Stimulated activated CD4-positive, alpha-beta T cell treated with anti-CD3 and anti-CD28 coated beads, Interleukin-15, amount 100 ng/mL, for 24 hours (primary cell): ENCODE measurements at regions not wholly inside any gene's neighbourhood (a gene's known extent, or its start where the extent isn't known, plus 50 kb on each side); places are given as distances from the start of the nearest gene placed in this dataset.

ENCODE experiments used
- DNase-seq: peaks from one replicate; pipeline ENCODE4 v3.0.0-alpha.2; 2020

DNA sequence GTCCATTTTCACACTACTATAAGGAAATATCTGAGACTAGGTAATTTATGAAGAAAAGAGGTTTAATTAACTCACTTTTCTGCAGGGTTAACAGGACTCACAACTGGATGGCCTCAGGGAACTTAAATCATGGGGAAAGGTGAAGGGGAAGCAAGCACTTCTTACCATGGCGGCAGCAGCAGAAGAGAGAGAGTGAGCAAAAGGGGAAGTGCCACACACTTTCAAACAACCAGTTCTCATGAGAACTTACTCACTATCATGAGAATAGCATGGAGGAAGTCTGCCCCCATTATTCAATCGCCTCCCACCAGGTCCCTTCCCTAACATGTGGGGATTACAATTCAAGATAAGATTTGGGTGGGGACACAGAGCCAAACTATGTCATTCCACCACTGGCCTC lies 55.1 kb upstream of the NETO1 start:
- DNase-seq: no peak
